Parathyroid adenoma (tissue), 2 donors: ENCODE measurements at regions not wholly inside any gene's neighbourhood (a gene's known extent, or its start where the extent isn't known, plus 50 kb on each side); places are given as distances from the start of the nearest gene placed in this dataset.

Experiments used
- H2AFZ ChIP-seq: fragments of 300-600 bp; sonication (generic); one replicate; pipeline ENCODE4 v1.7.0; 2017; ENCODE audit warnings: antibody characterized with exemption, mild to moderate bottlenecking
- H3K27ac ChIP-seq: fragments of 300-600 bp; sonication (generic); one replicate; pipeline ENCODE4 v1.7.0; 2017
- H3K27me3 ChIP-seq: fragments of 300-600 bp; sonication (generic); one replicate; pipeline ENCODE4 v1.7.0; 2017; ENCODE audit warnings: low read length; ENCODE audit not compliant: control insufficient read depth, insufficient read depth
- H3K36me3 ChIP-seq: fragments of 300-600 bp; sonication (generic); one replicate; pipeline ENCODE4 v1.7.0; 2017; ENCODE audit warnings: low read length; ENCODE audit not compliant: control insufficient read depth, insufficient read depth
- H3K4me1 ChIP-seq: fragments of 300-600 bp; sonication (generic); one replicate; pipeline ENCODE4 v1.7.0; 2017; ENCODE audit warnings: control low read depth
- H3K4me2 ChIP-seq: fragments of 300-600 bp; sonication (generic); one replicate; pipeline ENCODE4 v1.7.0; 2017; ENCODE audit warnings: low read length
- H3K4me3 ChIP-seq: fragments of 300-600 bp; sonication (generic); one replicate; pipeline ENCODE4 v1.7.0; 2017; ENCODE audit warnings: low read depth, low read length
- H3K79me2 ChIP-seq: fragments of 300-600 bp; sonication (generic); one replicate; pipeline ENCODE4 v1.7.0; 2017; ENCODE audit warnings: control low read depth
- H3K9ac ChIP-seq: fragments of 300-600 bp; sonication (generic); one replicate; pipeline ENCODE4 v1.7.0; 2017; ENCODE audit warnings: mild to moderate bottlenecking
- H3K9me3 ChIP-seq: fragments of 300-600 bp; sonication (generic); one replicate; pipeline ENCODE4 v1.7.0; 2017; ENCODE audit warnings: low read length; ENCODE audit not compliant: control insufficient read depth
- TF ChIP-seq, protein P1 (sequence below): fragments of 300-600 bp; sonication (generic); IDR thresholded peaks from one replicate; pipeline ENCODE4 v1.7.0; 2017; ENCODE audit warnings: antibody characterized with exemption, mild to moderate bottlenecking
- donor health status: primary hyperparathyroidism.

GRCh38 chr10:118922226-118922625, 107.3 kb upstream of the NANOS1 start:
- H3K4me3 ChIP-seq: no peak overlapping the region
- H3K27me3 ChIP-seq: no peaks in the 10 kb centered on the region
- H3K9ac ChIP-seq: no peak overlapping the region
- no peaks in the 10 kb centered on the region for H3K36me3 ChIP-seq
- no peaks in the 10 kb centered on the region for H3K9me3 ChIP-seq
- TF ChIP-seq, protein P1, sequence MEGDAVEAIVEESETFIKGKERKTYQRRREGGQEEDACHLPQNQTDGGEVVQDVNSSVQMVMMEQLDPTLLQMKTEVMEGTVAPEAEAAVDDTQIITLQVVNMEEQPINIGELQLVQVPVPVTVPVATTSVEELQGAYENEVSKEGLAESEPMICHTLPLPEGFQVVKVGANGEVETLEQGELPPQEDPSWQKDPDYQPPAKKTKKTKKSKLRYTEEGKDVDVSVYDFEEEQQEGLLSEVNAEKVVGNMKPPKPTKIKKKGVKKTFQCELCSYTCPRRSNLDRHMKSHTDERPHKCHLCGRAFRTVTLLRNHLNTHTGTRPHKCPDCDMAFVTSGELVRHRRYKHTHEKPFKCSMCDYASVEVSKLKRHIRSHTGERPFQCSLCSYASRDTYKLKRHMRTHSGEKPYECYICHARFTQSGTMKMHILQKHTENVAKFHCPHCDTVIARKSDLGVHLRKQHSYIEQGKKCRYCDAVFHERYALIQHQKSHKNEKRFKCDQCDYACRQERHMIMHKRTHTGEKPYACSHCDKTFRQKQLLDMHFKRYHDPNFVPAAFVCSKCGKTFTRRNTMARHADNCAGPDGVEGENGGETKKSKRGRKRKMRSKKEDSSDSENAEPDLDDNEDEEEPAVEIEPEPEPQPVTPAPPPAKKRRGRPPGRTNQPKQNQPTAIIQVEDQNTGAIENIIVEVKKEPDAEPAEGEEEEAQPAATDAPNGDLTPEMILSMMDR: no peak
- H2AFZ ChIP-seq: no peak overlapping the region
- H3K4me1 ChIP-seq: no peaks in the 10 kb centered on the region
- no peak overlapping the region for H3K4me2 ChIP-seq
- H3K27ac ChIP-seq: no peak overlapping the region
- H3K79me2 ChIP-seq: no peaks in the 10 kb centered on the region

- TF ChIP-seq, protein P1: no peak
- Histone ChIP-seq H3K27me3 (no peaks in the 10 kb centered on the region), H3K79me2 (no peaks in the 10 kb centered on the region), H3K9ac (no peak overlapping the region), H3K9me3 (no peaks in the 10 kb centered on the region), H3K4me3 (no peak overlapping the region), H3K4me1 (no peaks in the 10 kb centered on the region), H3K36me3 (no peaks in the 10 kb centered on the region), H2AFZ (no peak overlapping the region), H3K4me2 (no peak overlapping the region), H3K27ac (no peak overlapping the region)
Measured at GRCh38 chr10:118922972-118923371, 106.5 kb upstream of the NANOS1 start.

DNA sequence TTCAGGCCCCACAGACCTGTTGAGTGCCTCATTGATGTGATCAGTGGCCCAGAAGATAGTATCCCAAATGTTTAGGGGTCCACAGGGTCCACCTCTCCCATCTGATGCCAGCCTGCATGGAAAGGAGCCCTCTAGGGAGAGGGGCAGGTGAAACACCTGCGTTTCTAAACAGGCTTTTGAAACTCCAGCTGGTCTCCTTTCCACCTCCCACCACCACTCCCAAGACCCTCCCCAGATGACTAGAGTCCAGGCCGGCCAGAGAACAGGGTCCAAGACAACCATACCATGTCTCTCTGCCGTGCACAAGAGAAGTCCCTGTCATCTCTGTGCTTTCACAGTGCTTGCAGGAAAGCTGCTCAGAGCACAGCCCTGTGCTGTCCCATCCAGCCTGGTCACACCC, 105.0 kb upstream of the NANOS1 start:
- Histone ChIP-seq H3K9ac (no peak overlapping the region), H3K4me3 (no peak overlapping the region), H3K79me2 (no peaks in the 10 kb centered on the region), H2AFZ (no peak overlapping the region), H3K4me1 (no peaks in the 10 kb centered on the region), H3K27me3 (no peaks in the 10 kb centered on the region), H3K4me2 (no peak overlapping the region), H3K9me3 (no peaks in the 10 kb centered on the region), H3K36me3 (no peaks in the 10 kb centered on the region), H3K27ac (no peak overlapping the region)
- TF ChIP-seq, protein P1: no peak

- H3K4me1 ChIP-seq: no peaks in the 10 kb centered on the region
- no peak overlapping the region for H3K4me3 ChIP-seq
- no peaks in the 10 kb centered on the region for H3K79me2 ChIP-seq
- H3K36me3 ChIP-seq: no peaks in the 10 kb centered on the region
- no peak overlapping the region for H3K4me2 ChIP-seq
- no peaks in the 10 kb centered on the region for H3K27me3 ChIP-seq
- H2AFZ ChIP-seq: no peak overlapping the region
- H3K9me3 ChIP-seq: no peaks in the 10 kb centered on the region
- TF ChIP-seq, protein P1: no peak
- H3K9ac ChIP-seq: no peak overlapping the region
- no peak overlapping the region for H3K27ac ChIP-seq
Measured at GRCh38 chr10:118925404-118926071, 104.0 kb upstream of the NANOS1 start.

GRCh38 chr10:118926072-118926417, 103.5 kb upstream of the NANOS1 start:
- Histone ChIP-seq H2AFZ (no peak overlapping the region), H3K4me3 (no peak overlapping the region), H3K79me2 (no peaks in the 10 kb centered on the region), H3K36me3 (no peaks in the 10 kb centered on the region), H3K4me1 (no peaks in the 10 kb centered on the region), H3K4me2 (no peak overlapping the region), H3K27me3 (no peaks in the 10 kb centered on the region), H3K27ac (no peak overlapping the region), H3K9me3 (no peaks in the 10 kb centered on the region), H3K9ac (no peak overlapping the region)
- TF ChIP-seq, protein P1: no peak
